Thyroid gland (tissue), 4 donors: ENCODE measurements at regions not wholly inside any gene's neighbourhood (a gene's known extent, or its start where the extent isn't known, plus 50 kb on each side); places are given as distances from the start of the nearest gene placed in this dataset.

ENCODE experiments used
- POLR2A ChIP-seq, 2 donors: fragments of 450-650 bp; IDR thresholded peaks; one replicate each; pipeline ENCODE4 v1.6.1; 2017; ENCODE audit warnings: antibody characterized with exemption in 2 of 2, mild to moderate bottlenecking in 2 of 2, moderate library complexity in 1 of 2
- TF ChIP-seq, protein P1 (sequence below), 6 experiments: fragments of 200-600 bp in 3 of 6; fragments of 450-650 bp in 3 of 6; sonication (generic) in 3 of 6; IDR thresholded peaks; one replicate each; pipeline ENCODE4 v1.5.1; 2016 to 2019; ENCODE audit warnings: antibody characterized with exemption in 6 of 6, mild to moderate bottlenecking in 2 of 6, inconsistent platforms in 1 of 6, moderate library complexity in 1 of 6

DNA sequence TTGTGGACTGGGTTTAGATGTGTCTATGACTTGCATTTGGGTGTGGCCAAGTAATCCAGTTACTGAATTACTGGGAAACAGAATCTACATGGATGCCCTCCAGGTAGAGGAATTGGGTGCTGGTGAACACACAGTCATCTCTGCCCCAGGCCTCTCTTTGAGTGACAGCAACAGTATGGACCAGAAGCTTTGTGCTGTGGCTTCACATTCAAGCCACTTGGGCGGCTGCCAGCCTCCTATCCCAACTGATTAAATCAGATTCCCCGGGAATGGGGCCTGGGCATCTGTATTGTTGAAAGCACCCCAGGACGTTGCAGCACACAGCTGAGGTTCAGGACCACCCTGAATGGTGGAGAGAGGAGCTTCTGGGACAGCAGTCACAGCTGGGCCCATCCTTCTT is 144.6 kb downstream of the DHX35 start:
- TF ChIP-seq, protein P1, sequence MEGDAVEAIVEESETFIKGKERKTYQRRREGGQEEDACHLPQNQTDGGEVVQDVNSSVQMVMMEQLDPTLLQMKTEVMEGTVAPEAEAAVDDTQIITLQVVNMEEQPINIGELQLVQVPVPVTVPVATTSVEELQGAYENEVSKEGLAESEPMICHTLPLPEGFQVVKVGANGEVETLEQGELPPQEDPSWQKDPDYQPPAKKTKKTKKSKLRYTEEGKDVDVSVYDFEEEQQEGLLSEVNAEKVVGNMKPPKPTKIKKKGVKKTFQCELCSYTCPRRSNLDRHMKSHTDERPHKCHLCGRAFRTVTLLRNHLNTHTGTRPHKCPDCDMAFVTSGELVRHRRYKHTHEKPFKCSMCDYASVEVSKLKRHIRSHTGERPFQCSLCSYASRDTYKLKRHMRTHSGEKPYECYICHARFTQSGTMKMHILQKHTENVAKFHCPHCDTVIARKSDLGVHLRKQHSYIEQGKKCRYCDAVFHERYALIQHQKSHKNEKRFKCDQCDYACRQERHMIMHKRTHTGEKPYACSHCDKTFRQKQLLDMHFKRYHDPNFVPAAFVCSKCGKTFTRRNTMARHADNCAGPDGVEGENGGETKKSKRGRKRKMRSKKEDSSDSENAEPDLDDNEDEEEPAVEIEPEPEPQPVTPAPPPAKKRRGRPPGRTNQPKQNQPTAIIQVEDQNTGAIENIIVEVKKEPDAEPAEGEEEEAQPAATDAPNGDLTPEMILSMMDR (IDR thresholded peaks at IDR 0.05): no peak
- TF ChIP-seq POLR2A (IDR thresholded peaks at IDR 0.05): no peak
